ENCODE measurements at regions not wholly inside any gene's neighbourhood (a gene's known extent, or its start where the extent isn't known, plus 50 kb on each side); places are given as distances from the start of the nearest gene placed in this dataset.

- DNase-seq = no peak
These were observed 564.5 kb downstream of the ZNF674 start for GRCh38 chrX:45980726-45981125.

GRCh38 chrX:45975633-45976032 is 569.6 kb downstream of the ZNF674 start:
- DNase-seq = no peak

- DNase-seq = no peak
These were observed 572.6 kb downstream of the ZNF674 start for GRCh38 chrX:45972636-45973035.

- DNase-seq = no peak
These were observed 585.7 kb downstream of the ZNF674 start for GRCh38 chrX:45959567-45959966.

- DNase-seq = no peak
These were observed 588.9 kb downstream of the ZNF674 start for GRCh38 chrX:45956191-45956870.

- DNase-seq = no peak
These were observed 589.6 kb downstream of the ZNF674 start for GRCh38 chrX:45955661-45956060.

- no peak for DNase-seq
These were observed 591.2 kb downstream of the ZNF674 start for GRCh38 chrX:45954026-45954425.

- no peak for DNase-seq
These were observed 593.2 kb downstream of the ZNF674 start for GRCh38 chrX:45952030-45952429.

- DNase-seq = no peak
These were observed 609.8 kb downstream of the ZNF674 start for GRCh38 chrX:45935408-45935807.

- DNase-seq = no peak
These were observed 632.9 kb downstream of the ZNF674 start for GRCh38 chrX:45912316-45912715.

- DNase-seq = no peak
These were observed 637.4 kb downstream of the ZNF674 start for GRCh38 chrX:45907786-45908185.

GRCh38 chrX:45903781-45904201 is 641.4 kb downstream of the ZNF674 start:
- DNase-seq = no peak

- no peak for DNase-seq
These were observed 644.2 kb downstream of the ZNF674 start for GRCh38 chrX:45900766-45901615.

GRCh38 chrX:45894864-45895645 is 650.2 kb downstream of the ZNF674 start:
- no peak for DNase-seq

- DNase-seq = no peak
These were observed 655.8 kb downstream of the ZNF674 start for GRCh38 chrX:45889471-45889870.

GRCh38 chrX:45888518-45888917 is 656.7 kb downstream of the ZNF674 start:
- no peak for DNase-seq

GRCh38 chrX:45885931-45886330 is 659.3 kb downstream of the ZNF674 start:
- no peak for DNase-seq

- no peak for DNase-seq
These were observed 665.7 kb downstream of the ZNF674 start for GRCh38 chrX:45879512-45879911.

- no peak for DNase-seq
These were observed 669.0 kb downstream of the ZNF674 start for GRCh38 chrX:45876206-45876605.

- DNase-seq = no peak
These were observed 671.4 kb downstream of the ZNF674 start for GRCh38 chrX:45873781-45874180.

GRCh38 chrX:45872480-45872879 is 671.8 kb upstream of the DIPK2B start:
- no peak for DNase-seq

GRCh38 chrX:45868425-45868824 is 667.7 kb upstream of the DIPK2B start:
- DNase-seq = no peak

- DNase-seq = no peak
These were observed 662.1 kb upstream of the DIPK2B start for GRCh38 chrX:45862801-45863200.

GRCh38 chrX:45860450-45860849 is 659.8 kb upstream of the DIPK2B start:
- DNase-seq = no peak
